HCT116 (cell line): ENCODE measurements at regions not wholly inside any gene's neighbourhood (a gene's known extent, or its start where the extent isn't known, plus 50 kb on each side); places are given as distances from the start of the nearest gene placed in this dataset.

Source experiments
- CEBPB ChIP-seq: IDR thresholded peaks from 2 replicates; pipeline ENCODE4 v1.6.1; 2012; ENCODE audit warnings: low read depth
- SRF ChIP-seq: IDR thresholded peaks from 2 replicates; pipeline ENCODE4 v1.6.1; 2012; ENCODE audit warnings: low read depth
- TF ChIP-seq, protein P1 (sequence below), 3 experiments: fragments of 200-600 bp in 1 of 3; sonication (generic) in 1 of 3; IDR thresholded peaks in 2 of 3; conservative IDR thresholded peaks in 1 of 3; 2 replicates each; pipeline ENCODE4 v1.5.1; 2012 to 2017; ENCODE audit warnings: low read depth in 2 of 3, low read length in 2 of 3, antibody characterized with exemption in 1 of 3, borderline replicate concordance in 1 of 3, control low read depth in 1 of 3, mild to moderate bottlenecking in 1 of 3, mixed read lengths in 1 of 3, mixed run types in 1 of 3, moderate library complexity in 1 of 3; ENCODE audit not compliant: insufficient read depth in 1 of 3
- TF ChIP-seq, protein P2 (sequence below): IDR thresholded peaks from 2 replicates; pipeline ENCODE4 v1.6.1; 2012

DNA sequence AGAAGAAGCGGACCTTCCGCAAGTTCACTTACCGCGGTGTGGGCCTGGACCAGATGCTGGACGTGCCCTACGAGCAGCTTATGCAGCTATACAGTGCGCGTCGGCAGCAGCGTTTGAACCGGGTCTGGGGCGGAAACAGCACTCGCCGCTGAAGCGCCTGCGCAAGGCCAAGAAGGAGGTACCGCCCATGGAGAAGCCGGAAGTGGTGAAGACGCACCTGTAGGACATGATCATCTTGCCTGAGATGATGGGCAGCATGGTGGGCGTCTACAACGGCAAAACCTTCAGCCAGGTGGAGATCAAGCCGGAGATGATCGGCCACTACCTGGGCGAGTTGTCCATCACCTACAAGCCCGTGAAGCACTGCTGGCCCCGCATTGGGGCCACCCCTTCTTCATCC lies 390.4 kb upstream of the MEIS2 start:
- TF ChIP-seq CEBPB, result no peak
- TF ChIP-seq, protein P1, sequence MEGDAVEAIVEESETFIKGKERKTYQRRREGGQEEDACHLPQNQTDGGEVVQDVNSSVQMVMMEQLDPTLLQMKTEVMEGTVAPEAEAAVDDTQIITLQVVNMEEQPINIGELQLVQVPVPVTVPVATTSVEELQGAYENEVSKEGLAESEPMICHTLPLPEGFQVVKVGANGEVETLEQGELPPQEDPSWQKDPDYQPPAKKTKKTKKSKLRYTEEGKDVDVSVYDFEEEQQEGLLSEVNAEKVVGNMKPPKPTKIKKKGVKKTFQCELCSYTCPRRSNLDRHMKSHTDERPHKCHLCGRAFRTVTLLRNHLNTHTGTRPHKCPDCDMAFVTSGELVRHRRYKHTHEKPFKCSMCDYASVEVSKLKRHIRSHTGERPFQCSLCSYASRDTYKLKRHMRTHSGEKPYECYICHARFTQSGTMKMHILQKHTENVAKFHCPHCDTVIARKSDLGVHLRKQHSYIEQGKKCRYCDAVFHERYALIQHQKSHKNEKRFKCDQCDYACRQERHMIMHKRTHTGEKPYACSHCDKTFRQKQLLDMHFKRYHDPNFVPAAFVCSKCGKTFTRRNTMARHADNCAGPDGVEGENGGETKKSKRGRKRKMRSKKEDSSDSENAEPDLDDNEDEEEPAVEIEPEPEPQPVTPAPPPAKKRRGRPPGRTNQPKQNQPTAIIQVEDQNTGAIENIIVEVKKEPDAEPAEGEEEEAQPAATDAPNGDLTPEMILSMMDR (IDR thresholded peaks at IDR 0.05 in 2 of 3, conservative IDR thresholded peaks at IDR 0.05 in 1 of 3; ENCODE audit: borderline replicate concordance in 1 of 3, insufficient read depth in 1 of 3, low read depth in 2 of 3, low read length in 2 of 3), result no peak
- no peak for TF ChIP-seq SRF
- TF ChIP-seq, protein P2, sequence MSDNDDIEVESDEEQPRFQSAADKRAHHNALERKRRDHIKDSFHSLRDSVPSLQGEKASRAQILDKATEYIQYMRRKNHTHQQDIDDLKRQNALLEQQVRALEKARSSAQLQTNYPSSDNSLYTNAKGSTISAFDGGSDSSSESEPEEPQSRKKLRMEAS, result no peak
